SU-DHL-6 (cell line): ENCODE measurements at regions not wholly inside any gene's neighbourhood (a gene's known extent, or its start where the extent isn't known, plus 50 kb on each side); places are given as distances from the start of the nearest gene placed in this dataset.

Experiments
- H2AFZ ChIP-seq: fragments of 200-600 bp; sonication (generic); 2 replicates; pipeline ENCODE4 v1.6.1; 2014; ENCODE audit warnings: low read depth, mild to moderate bottlenecking, moderate library complexity, mixed read lengths, antibody characterized with exemption, low read length; ENCODE audit not compliant: severe bottlenecking
- H3F3A ChIP-seq: fragments of 200-600 bp; shearing (Covaris generic); 2 replicates; pipeline ENCODE4 v1.6.0; 2016; ENCODE audit warnings: antibody characterized with exemption, mild to moderate bottlenecking; ENCODE audit not compliant: insufficient read depth
- H3K27ac ChIP-seq: fragments of 200-600 bp; sonication (generic); 2 replicates; pipeline ENCODE4 v1.5.1; 2016; ENCODE audit warnings: low read depth, mild to moderate bottlenecking, low read length, moderate library complexity, mixed read lengths
- H3K27me3 ChIP-seq: fragments of 200-600 bp; sonication (generic), shearing (Covaris generic); 2 replicates; pipeline ENCODE4 v1.6.0; 2014; ENCODE audit warnings: mild to moderate bottlenecking, low read length
- H3K36me3 ChIP-seq: fragments of 200-600 bp; sonication (generic); 2 replicates; pipeline ENCODE4 v1.6.1; 2014; ENCODE audit warnings: mild to moderate bottlenecking, low read length, mixed read lengths
- H3K4me2 ChIP-seq: fragments of 300-600, 200-600 bp; shearing (Covaris generic), sonication (generic); 2 replicates; pipeline ENCODE4 v1.6.0; 2014; ENCODE audit warnings: low read length, low read depth, mild to moderate bottlenecking; ENCODE audit not compliant: poor library complexity, severe bottlenecking
- H3K4me3 ChIP-seq: fragments of 200-600 bp; sonication (generic); 2 replicates; pipeline ENCODE4 v1.5.1; 2014; ENCODE audit warnings: antibody characterized with exemption, low read length, mild to moderate bottlenecking, mixed read lengths; ENCODE audit not compliant: insufficient read depth, poor library complexity, severe bottlenecking
- H3K79me2 ChIP-seq: fragments of 200-600 bp; sonication (generic); 2 replicates; pipeline ENCODE4 v1.6.1; 2014; ENCODE audit warnings: mild to moderate bottlenecking, low read length, moderate library complexity; ENCODE audit not compliant: insufficient read depth
- H3K9ac ChIP-seq: fragments of 200-600 bp; sonication (generic); 2 replicates; pipeline ENCODE4 v1.7.0; 2014; ENCODE audit warnings: mild to moderate bottlenecking, low read length
- H3K9me2 ChIP-seq: fragments of 200-600 bp; sonication (generic); replicated peaks from 2 replicates; pipeline ENCODE4 v1.6.1; 2014; ENCODE audit warnings: low read length; ENCODE audit not compliant: insufficient read depth
- H3K9me3 ChIP-seq: fragments of 200-600 bp; sonication (generic); 2 replicates; pipeline ENCODE4 v1.6.1; 2014; ENCODE audit warnings: low read length, mixed read lengths; ENCODE audit not compliant: insufficient read depth
- H4K20me1 ChIP-seq: fragments of 200-600 bp; sonication (generic); 2 replicates; pipeline ENCODE4 v1.6.1; 2014; ENCODE audit warnings: low read depth, mild to moderate bottlenecking, antibody characterized with exemption, low read length, moderate library complexity, mixed read lengths
- EZH2phosphoT487 ChIP-seq: fragments of 200-600 bp; sonication (generic), shearing (Covaris generic); conservative IDR thresholded peaks from 2 replicates; pipeline ENCODE4 v1.6.1; 2018; ENCODE audit warnings: mild to moderate bottlenecking, antibody characterized with exemption, low read length, moderate library complexity, mixed read lengths
- TF ChIP-seq, protein P1 (sequence below): fragments of 200-600 bp; sonication (generic); IDR thresholded peaks from one replicate; pipeline ENCODE4 v1.5.1; 2017; ENCODE audit warnings: antibody characterized with exemption, mild to moderate bottlenecking, low read length, moderate library complexity; ENCODE audit not compliant: insufficient read depth, poor library complexity, severe bottlenecking

DNA sequence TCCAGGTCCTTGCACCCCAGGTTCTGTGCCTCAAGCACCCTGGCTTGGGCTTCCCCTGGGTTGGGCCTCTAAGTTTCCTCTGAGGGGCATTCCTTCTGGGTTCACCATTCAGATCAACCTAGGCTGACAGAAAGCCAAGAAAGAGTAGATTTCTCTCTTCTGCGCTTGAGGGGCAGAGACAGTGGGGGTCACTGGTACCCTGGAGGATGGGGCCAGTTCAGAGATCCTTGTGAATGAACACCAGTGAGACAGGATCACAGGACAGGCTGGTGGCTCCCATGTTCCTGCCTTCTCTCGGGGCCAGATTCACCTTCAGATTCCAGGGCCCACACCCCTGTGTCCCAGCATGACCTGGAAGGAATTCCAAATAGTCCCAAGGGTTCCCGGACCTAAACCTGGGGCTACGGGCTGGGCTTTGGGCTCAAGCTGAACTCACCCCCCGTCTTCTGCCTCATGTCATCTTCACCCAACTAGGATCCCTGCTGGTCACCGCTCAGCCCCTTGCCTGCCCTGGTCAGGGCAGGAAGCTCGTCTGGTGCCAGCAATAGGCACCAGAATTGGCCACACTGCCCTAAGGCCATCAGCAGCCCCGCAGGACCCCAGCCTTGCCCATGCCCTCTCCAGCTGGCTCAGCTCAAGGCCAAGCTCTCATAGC is 91.8 kb upstream of the MVB12B start:
- no peak overlapping the region for H2AFZ ChIP-seq
- no peaks in the 10 kb centered on the region for H4K20me1 ChIP-seq
- H3K9me2 ChIP-seq: no peaks in the 10 kb centered on the region
- no peaks in the 10 kb centered on the region for H3K27me3 ChIP-seq
- H3K79me2 ChIP-seq: no peaks in the 10 kb centered on the region
- H3F3A ChIP-seq: no peaks in the 10 kb centered on the region
- no peak overlapping the region for H3K27ac ChIP-seq
- H3K4me2 ChIP-seq: no peak overlapping the region
- TF ChIP-seq, protein P1, sequence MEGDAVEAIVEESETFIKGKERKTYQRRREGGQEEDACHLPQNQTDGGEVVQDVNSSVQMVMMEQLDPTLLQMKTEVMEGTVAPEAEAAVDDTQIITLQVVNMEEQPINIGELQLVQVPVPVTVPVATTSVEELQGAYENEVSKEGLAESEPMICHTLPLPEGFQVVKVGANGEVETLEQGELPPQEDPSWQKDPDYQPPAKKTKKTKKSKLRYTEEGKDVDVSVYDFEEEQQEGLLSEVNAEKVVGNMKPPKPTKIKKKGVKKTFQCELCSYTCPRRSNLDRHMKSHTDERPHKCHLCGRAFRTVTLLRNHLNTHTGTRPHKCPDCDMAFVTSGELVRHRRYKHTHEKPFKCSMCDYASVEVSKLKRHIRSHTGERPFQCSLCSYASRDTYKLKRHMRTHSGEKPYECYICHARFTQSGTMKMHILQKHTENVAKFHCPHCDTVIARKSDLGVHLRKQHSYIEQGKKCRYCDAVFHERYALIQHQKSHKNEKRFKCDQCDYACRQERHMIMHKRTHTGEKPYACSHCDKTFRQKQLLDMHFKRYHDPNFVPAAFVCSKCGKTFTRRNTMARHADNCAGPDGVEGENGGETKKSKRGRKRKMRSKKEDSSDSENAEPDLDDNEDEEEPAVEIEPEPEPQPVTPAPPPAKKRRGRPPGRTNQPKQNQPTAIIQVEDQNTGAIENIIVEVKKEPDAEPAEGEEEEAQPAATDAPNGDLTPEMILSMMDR: no peak
- H3K9me3 ChIP-seq: no peaks in the 10 kb centered on the region
- no peak overlapping the region for H3K4me3 ChIP-seq
- no peaks in the 10 kb centered on the region for H3K36me3 ChIP-seq
- H3K9ac ChIP-seq: no peak overlapping the region

DNA sequence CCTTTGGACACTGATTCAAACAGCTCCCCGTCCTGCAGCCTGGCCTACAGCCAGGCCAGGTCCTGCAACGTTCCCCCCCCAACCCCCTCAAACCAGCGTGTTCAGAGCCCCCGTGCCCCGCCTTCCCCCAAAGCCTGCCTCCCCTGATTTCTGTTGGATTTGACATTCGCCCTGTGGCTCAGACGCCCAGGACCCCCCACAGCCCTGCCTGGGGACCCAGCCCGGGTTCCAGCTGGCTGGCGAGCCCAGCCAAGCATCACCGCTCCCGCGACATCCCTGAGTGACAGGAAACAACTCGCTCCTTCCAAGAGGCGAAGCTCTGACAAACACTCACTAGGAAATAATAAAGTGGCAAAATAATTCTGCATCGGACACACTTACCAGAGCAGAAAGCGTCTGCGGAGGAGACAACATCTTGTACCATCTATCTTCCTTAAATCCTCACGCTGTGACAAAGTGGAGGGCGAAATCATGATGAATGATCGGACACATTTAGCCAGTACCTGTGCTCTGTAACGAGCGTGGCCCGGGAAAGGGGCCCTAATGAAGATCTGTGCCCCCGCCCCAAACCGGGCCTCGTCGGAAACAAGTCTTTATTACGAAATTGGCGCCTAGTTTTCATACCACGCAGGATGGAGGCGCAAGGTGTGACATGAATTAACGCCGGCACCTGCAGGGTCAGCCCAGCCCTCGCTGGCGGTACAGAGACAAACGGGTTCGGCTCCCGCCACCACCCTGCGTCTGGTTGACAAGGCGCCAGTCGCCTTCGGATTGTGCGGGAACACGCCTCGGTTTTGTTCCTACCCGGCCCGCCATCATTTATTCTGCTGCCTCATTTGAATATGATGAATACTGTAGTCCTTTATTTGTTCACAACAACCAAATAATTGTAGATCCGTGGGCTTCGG is 91.0 kb upstream of the MVB12B start:
- no peak overlapping the region for H3K4me2 ChIP-seq
- no peak for TF ChIP-seq EZH2phosphoT487
- TF ChIP-seq, protein P1: no peak

DNA sequence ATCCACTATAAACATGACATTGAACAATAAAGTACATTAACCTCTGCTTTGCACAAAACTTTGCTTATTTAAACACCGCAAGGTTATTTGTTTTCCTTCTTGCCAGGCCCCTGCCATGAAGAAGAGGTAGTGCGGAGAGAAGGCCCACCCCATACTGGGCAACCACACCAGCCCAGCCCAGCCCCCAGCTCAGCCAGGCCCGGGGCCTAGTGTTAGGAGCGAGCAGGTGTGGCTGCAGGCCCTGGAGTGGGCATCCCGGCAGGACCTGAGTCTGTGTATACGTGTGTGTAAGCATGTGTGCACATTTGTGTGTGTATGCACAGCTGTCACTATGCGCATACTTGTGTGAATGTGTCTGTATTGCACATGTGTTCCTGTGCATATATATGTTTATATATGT is 90.4 kb upstream of the MVB12B start:
- H3K4me2 ChIP-seq: no peak overlapping the region
- no peaks in the 10 kb centered on the region for H3K36me3 ChIP-seq

More for the DNA sequence above, 91.0 kb upstream of the MVB12B start:
- no peaks in the 10 kb centered on the region for H3K27me3 ChIP-seq
- no peaks in the 10 kb centered on the region for H3K9me3 ChIP-seq
- no peaks in the 10 kb centered on the region for H3K9me2 ChIP-seq
- no peaks in the 10 kb centered on the region for H3F3A ChIP-seq
- no peak overlapping the region for H3K4me3 ChIP-seq
- no peak overlapping the region for H2AFZ ChIP-seq
- H4K20me1 ChIP-seq: no peaks in the 10 kb centered on the region
- no peaks in the 10 kb centered on the region for H3K79me2 ChIP-seq
- H3K9ac ChIP-seq: no peak overlapping the region
- H3K36me3 ChIP-seq: no peaks in the 10 kb centered on the region
- H3K27ac ChIP-seq: no peak overlapping the region

More for the DNA sequence above, 90.4 kb upstream of the MVB12B start:
- Histone ChIP-seq H2AFZ (no peak overlapping the region), H3K4me3 (no peak overlapping the region), H4K20me1 (no peaks in the 10 kb centered on the region), H3K9me3 (no peaks in the 10 kb centered on the region), H3F3A (no peaks in the 10 kb centered on the region), H3K27me3 (no peaks in the 10 kb centered on the region), H3K9ac (no peak overlapping the region), H3K27ac (no peak overlapping the region), H3K9me2 (no peaks in the 10 kb centered on the region), H3K79me2 (no peaks in the 10 kb centered on the region)
- TF ChIP-seq, protein P1: no peak
- TF ChIP-seq EZH2phosphoT487: no peak
